ENCODE measurements at regions not wholly inside any gene's neighbourhood (a gene's known extent, or its start where the extent isn't known, plus 50 kb on each side); places are given as distances from the start of the nearest gene placed in this dataset.

DNA sequence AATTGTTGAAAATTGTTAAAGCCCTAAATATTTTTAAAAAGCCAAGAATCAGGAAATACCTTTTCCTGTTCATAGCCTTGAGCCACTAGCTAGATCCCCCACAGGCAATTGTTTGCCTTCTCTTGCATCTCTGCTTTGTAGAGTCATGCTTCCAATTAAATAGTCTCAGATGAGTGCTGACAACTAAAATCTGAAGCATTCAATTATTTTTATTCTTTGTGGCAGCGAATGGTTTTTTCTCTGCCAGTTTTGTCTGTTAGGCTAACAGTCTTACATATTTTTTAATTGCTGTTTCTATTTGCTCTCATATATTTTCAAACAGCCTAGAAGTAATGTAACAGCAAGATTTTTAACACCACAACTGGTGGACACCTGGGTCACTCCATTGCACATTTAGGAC is 277.1 kb upstream of the GBE1 start:
- no peaks in the 10 kb centered on the region for H3K36me3 ChIP-seq (replicated peaks in 1 of 2; ENCODE audit: control insufficient read depth in 1 of 2, insufficient read depth in 2 of 2, low read length in 2 of 2)
- H3K4me3 Mint-ChIP-seq = no peak overlapping the region
- H3K4me3 ChIP-seq (replicated peaks in 1 of 3; ENCODE audit: low read depth in 2 of 3, low read length in 3 of 3) = no peak overlapping the region
- no peak for DNase-seq
- no peaks in the 10 kb centered on the region for H3K9me3 ChIP-seq (replicated peaks in 1 of 2; ENCODE audit: control insufficient read depth in 1 of 2, insufficient read depth in 1 of 2, low read length in 2 of 2)
- H3K27me3 ChIP-seq (ENCODE audit: control insufficient read depth in 2 of 2, insufficient read depth in 2 of 2, low read length in 2 of 2) = no peaks in the 10 kb centered on the region
- no peak overlapping the region for H2AFZ ChIP-seq (ENCODE audit: insufficient read depth, low read depth, low read length, poor library complexity, severe bottlenecking)
- no peaks in the 10 kb centered on the region for H3K4me1 ChIP-seq (ENCODE audit: control insufficient read depth in 1 of 2, insufficient read depth in 2 of 2, low read length in 2 of 2)
- H3K9me3 Mint-ChIP-seq = peaks cover 0 to 4% (median 2%) of the 10 kb centered on the region in 7 donors
- H3K27me3 Mint-ChIP-seq (ENCODE audit: low read depth in 3 of 3) = peaks cover 0 to 3% (median 0%) of the 10 kb centered on the region in 3 donors
- H3K36me3 Mint-ChIP-seq = no peaks in the 10 kb centered on the region
- TF ChIP-seq CTCF (IDR thresholded peaks at IDR 0.05) = no peak
- no peaks in the 10 kb centered on the region for H4K20me1 ChIP-seq (ENCODE audit: insufficient read depth, low read length)
- H3K4me2 ChIP-seq (replicated peaks; ENCODE audit: extremely low read depth, low read length, poor library complexity, severe bottlenecking) = no peak overlapping the region
- H3K9ac ChIP-seq (ENCODE audit: insufficient read depth, low read length, poor library complexity, severe bottlenecking) = no peak overlapping the region
- H3K4me1 Mint-ChIP-seq = no peaks in the 10 kb centered on the region
- WGBS (ENCODE audit: insufficient coverage) = no CpG with 5 or more reads among the region's 1 CpG
- H3K27ac Mint-ChIP-seq = no peak overlapping the region
- no peak overlapping the region for H3K27ac ChIP-seq (ENCODE audit: low read depth in 1 of 2, low read length in 2 of 2)
- intact Hi-C loops (cut with micrococcal nuclease) = no loop called here
- H3K79me2 ChIP-seq (ENCODE audit: insufficient read depth, low read length) = no peaks in the 10 kb centered on the region

GRCh38 chr3:82033186-82033585 is 271.7 kb upstream of the GBE1 start:
- Histone ChIP-seq H3K4me3 (replicated peaks in 1 of 3; ENCODE audit: low read depth in 2 of 3, low read length in 3 of 3) (no peak overlapping the region), H3K27me3 (ENCODE audit: control insufficient read depth in 2 of 2, insufficient read depth in 2 of 2, low read length in 2 of 2) (no peaks in the 10 kb centered on the region), H3K9me3 (replicated peaks in 1 of 2; ENCODE audit: control insufficient read depth in 1 of 2, insufficient read depth in 1 of 2, low read length in 2 of 2) (no peaks in the 10 kb centered on the region), H2AFZ (ENCODE audit: insufficient read depth, low read depth, low read length, poor library complexity, severe bottlenecking) (no peak overlapping the region), H3K4me1 (ENCODE audit: control insufficient read depth in 1 of 2, insufficient read depth in 2 of 2, low read length in 2 of 2) (no peaks in the 10 kb centered on the region), H3K27ac (ENCODE audit: low read depth in 1 of 2, low read length in 2 of 2) (no peak overlapping the region), H3K4me2 (replicated peaks; ENCODE audit: extremely low read depth, low read length, poor library complexity, severe bottlenecking) (no peak overlapping the region), H3K9ac (ENCODE audit: insufficient read depth, low read length, poor library complexity, severe bottlenecking) (no peak overlapping the region), H4K20me1 (ENCODE audit: insufficient read depth, low read length) (no peaks in the 10 kb centered on the region), H3K36me3 (replicated peaks in 1 of 2; ENCODE audit: control insufficient read depth in 1 of 2, insufficient read depth in 2 of 2, low read length in 2 of 2) (no peaks in the 10 kb centered on the region), H3K79me2 (ENCODE audit: insufficient read depth, low read length) (no peaks in the 10 kb centered on the region)
- TF ChIP-seq CTCF (IDR thresholded peaks at IDR 0.05) = no peak
- WGBS (ENCODE audit: insufficient coverage) = 100% methylated on average over 2 of the region's 4 CpGs
- peaks cover 0 to 3% (median 0%) of the 10 kb centered on the region in 3 donors for H3K27me3 Mint-ChIP-seq (ENCODE audit: low read depth in 3 of 3)
- no peaks in the 10 kb centered on the region for H3K36me3 Mint-ChIP-seq
- no peak for DNase-seq
- peaks cover 0 to 8% (median 0%) of the 10 kb centered on the region in 7 donors for H3K9me3 Mint-ChIP-seq
- H3K4me3 Mint-ChIP-seq = no peak overlapping the region
- intact Hi-C loops (cut with micrococcal nuclease) = no loop called here
- no peaks in the 10 kb centered on the region for H3K4me1 Mint-ChIP-seq
- no peak overlapping the region for H3K27ac Mint-ChIP-seq

Data from CD14-positive monocyte (primary cell).